ENCODE measurements at regions not wholly inside any gene's neighbourhood (a gene's known extent, or its start where the extent isn't known, plus 50 kb on each side); places are given as distances from the start of the nearest gene placed in this dataset.
"Not testable (repeated sequence)": the region's sequence is repeated elsewhere in the genome, so short reads cannot be mapped to it uniquely, and the experiment has no call there.

- ATAC-seq, result no peak
- TF ChIP-seq CSRNP3 (CRISPR knock-in tag; IDR thresholded peaks at IDR 0.05), result no peak
- TF ChIP-seq ZFP3 (CRISPR knock-in tag; IDR thresholded peaks at IDR 0.05), result no peak
- TF ChIP-seq ISL1 (CRISPR knock-in tag; IDR thresholded peaks at IDR 0.05), result no peak
- TF ChIP-seq PATZ1 (CRISPR knock-in tag; IDR thresholded peaks at IDR 0.05; ENCODE audit: borderline replicate concordance), result no peak
- TF ChIP-seq TCF4 (CRISPR knock-in tag; IDR thresholded peaks at IDR 0.05; ENCODE audit: borderline replicate concordance), result no peak
- no peak for TF ChIP-seq TSHZ2 (CRISPR knock-in tag; IDR thresholded peaks at IDR 0.05)
- no peak for TF ChIP-seq SNAI2 (CRISPR knock-in tag; IDR thresholded peaks at IDR 0.05)
These were observed 53.5 kb upstream of the NDUFV2 start for GRCh38 chr18:9048808-9049494.

- TF ChIP-seq GLIS3 (CRISPR knock-in tag; IDR thresholded peaks at IDR 0.05), result no peak
- TF ChIP-seq CREB5 (CRISPR knock-in tag; IDR thresholded peaks at IDR 0.05; ENCODE audit: low read depth), result no peak
- TF ChIP-seq TOX (CRISPR knock-in tag; IDR thresholded peaks at IDR 0.05; ENCODE audit: borderline replicate concordance), result no peak
- no peak for TF ChIP-seq ZC3H10 (CRISPR knock-in tag; IDR thresholded peaks at IDR 0.05)
- no peak for TF ChIP-seq SNAI2 (CRISPR knock-in tag; IDR thresholded peaks at IDR 0.05)
- TF ChIP-seq BACH2 (CRISPR knock-in tag; IDR thresholded peaks at IDR 0.05; ENCODE audit: borderline replicate concordance), result no peak
- TF ChIP-seq ZFP30 (CRISPR knock-in tag; IDR thresholded peaks at IDR 0.05), result no peak
- no peak for TF ChIP-seq POU6F1 (CRISPR knock-in tag; IDR thresholded peaks at IDR 0.05; ENCODE audit: borderline replicate concordance, low read depth)
- TF ChIP-seq CSRNP3 (CRISPR knock-in tag; IDR thresholded peaks at IDR 0.05), result no peak
- no peak for TF ChIP-seq TSHZ2 (CRISPR knock-in tag; IDR thresholded peaks at IDR 0.05)
- TF ChIP-seq CSDC2 (CRISPR knock-in tag; IDR thresholded peaks at IDR 0.05), result no peak
- no peak for TF ChIP-seq PPARA (CRISPR knock-in tag; IDR thresholded peaks at IDR 0.05; ENCODE audit: borderline replicate concordance)
- no peak for TF ChIP-seq ARNTL (CRISPR knock-in tag; IDR thresholded peaks at IDR 0.05; ENCODE audit: borderline replicate concordance, low read depth)
- no peak for TF ChIP-seq ESRRG (CRISPR knock-in tag; IDR thresholded peaks at IDR 0.05)
- no peak for TF ChIP-seq TCF4 (CRISPR knock-in tag; IDR thresholded peaks at IDR 0.05; ENCODE audit: borderline replicate concordance)
- TF ChIP-seq PATZ1 (CRISPR knock-in tag; IDR thresholded peaks at IDR 0.05; ENCODE audit: borderline replicate concordance), result no peak
- ATAC-seq, result no peak
These were observed 53.0 kb upstream of the NDUFV2 start for GRCh38 chr18:9049495-9049809.

- not testable (repeated sequence) for ATAC-seq
These were observed 51.7 kb upstream of the NDUFV2 start for GRCh38 chr18:9050628-9051284.

All from SK-N-SH treated with all-trans-retinoic acid at 6 μM for 48 hours (cell line).